Muscle layer of duodenum (tissue), 2 donors: ENCODE measurements at regions not wholly inside any gene's neighbourhood (a gene's known extent, or its start where the extent isn't known, plus 50 kb on each side); places are given as distances from the start of the nearest gene placed in this dataset.

ENCODE experiments used
- H3K27ac ChIP-seq: one replicate; pipeline ENCODE4 v1.7.0; 2013; ENCODE audit warnings: mild to moderate bottlenecking, low read length
- H3K27me3 ChIP-seq: one replicate; pipeline ENCODE4 v1.7.0; 2013; ENCODE audit warnings: low read depth, mild to moderate bottlenecking, control low read depth, low read length
- H3K36me3 ChIP-seq, 2 donors: one replicate each; pipeline ENCODE4 v1.7.0; 2013; ENCODE audit warnings: low read length in 2 of 2, control low read depth in 1 of 2, mild to moderate bottlenecking in 1 of 2; ENCODE audit not compliant: insufficient read depth in 2 of 2, control insufficient read depth in 1 of 2
- H3K4me1 ChIP-seq, 2 donors: one replicate each; pipeline ENCODE4 v1.7.0; 2013; ENCODE audit warnings: low read length in 2 of 2, mild to moderate bottlenecking in 2 of 2, control low read depth in 1 of 2, moderate library complexity in 1 of 2; ENCODE audit not compliant: insufficient read depth in 2 of 2, control insufficient read depth in 1 of 2
- H3K4me3 ChIP-seq, 2 donors: one replicate each; pipeline ENCODE4 v1.7.0; 2013; ENCODE audit warnings: low read length in 2 of 2, low read depth in 1 of 2, mild to moderate bottlenecking in 1 of 2
- H3K9me3 ChIP-seq, 2 donors: one replicate each; pipeline ENCODE4 v1.7.0; 2013; ENCODE audit warnings: low read length in 2 of 2, control low read depth in 1 of 2, mild to moderate bottlenecking in 1 of 2; ENCODE audit not compliant: control insufficient read depth in 1 of 2
- donor health status: healthy.

DNA sequence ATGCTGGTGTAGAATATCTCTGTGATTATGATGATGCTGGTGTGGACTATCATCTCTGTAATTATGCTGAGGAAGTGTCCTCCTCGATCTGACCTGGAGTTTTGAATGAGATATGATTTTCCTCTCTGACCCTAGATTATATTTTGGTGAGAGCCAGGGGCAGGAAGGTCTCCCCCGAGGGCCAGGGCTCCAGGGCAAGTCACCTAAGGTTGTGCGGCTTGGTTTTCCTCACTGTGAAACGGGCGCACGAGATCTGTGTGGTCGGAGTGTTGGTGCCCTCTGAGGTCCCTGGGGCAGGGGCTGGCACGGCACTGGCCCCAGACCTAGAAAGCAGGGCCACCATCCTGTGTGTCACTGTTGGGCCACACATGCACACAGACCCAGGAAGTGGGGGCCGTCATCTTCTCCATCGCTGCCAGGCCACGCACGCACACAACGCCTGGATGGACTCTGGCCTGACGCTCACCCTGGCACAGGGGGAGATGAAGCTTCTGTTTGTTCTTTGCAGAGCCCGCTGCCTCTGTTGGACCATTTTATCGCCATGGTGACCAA lies 67.7 kb upstream of the ZNF469 start:
- Histone ChIP-seq H3K4me1 (no peaks in the 10 kb centered on the region), H3K27me3 (no peaks in the 10 kb centered on the region), H3K9me3 (no peaks in the 10 kb centered on the region), H3K4me3 (no peak overlapping the region), H3K27ac (no peak overlapping the region), H3K36me3 (no peaks in the 10 kb centered on the region)

DNA sequence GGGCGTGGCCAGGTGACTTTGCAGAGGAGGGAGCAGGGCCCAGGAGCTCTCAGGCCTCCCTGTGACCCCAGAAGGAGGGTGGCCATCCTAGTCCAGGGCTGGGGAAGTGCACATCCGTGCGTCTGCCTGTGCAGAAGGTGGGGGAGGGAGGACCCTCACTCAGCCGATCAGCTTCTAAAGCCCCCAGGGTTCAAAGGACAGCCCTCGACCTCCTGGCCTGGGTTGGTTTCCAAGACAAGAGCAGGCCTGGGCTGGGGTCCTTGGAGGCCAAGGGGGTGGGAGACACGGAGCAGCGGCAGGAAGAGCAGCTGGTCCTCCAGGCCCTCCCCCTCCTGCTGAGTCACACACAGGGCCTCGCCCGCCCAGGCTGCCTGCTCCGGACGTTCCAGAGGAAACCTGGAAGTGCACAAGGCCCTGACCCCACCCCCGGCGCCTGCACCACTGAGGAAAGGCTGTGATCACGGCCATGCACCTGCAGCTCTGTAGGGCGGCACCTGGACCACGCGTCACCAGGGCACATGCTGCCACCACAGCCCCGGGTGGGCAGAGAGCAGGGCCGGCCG lies 67.1 kb upstream of the ZNF469 start:
- Histone ChIP-seq H3K27me3 (no peaks in the 10 kb centered on the region), H3K9me3 (no peaks in the 10 kb centered on the region), H3K4me1 (no peaks in the 10 kb centered on the region), H3K4me3 (no peak overlapping the region), H3K36me3 (no peaks in the 10 kb centered on the region), H3K27ac (no peak overlapping the region)

GRCh38 chr16:88316151-88316550 lies 66.6 kb upstream of the ZNF469 start:
- no peak overlapping the region for H3K27ac ChIP-seq
- no peaks in the 10 kb centered on the region for H3K36me3 ChIP-seq
- H3K9me3 ChIP-seq, result no peaks in the 10 kb centered on the region
- no peaks in the 10 kb centered on the region for H3K4me1 ChIP-seq
- no peak overlapping the region for H3K4me3 ChIP-seq
- H3K27me3 ChIP-seq, result no peaks in the 10 kb centered on the region

GRCh38 chr16:88316941-88317612 lies 65.7 kb upstream of the ZNF469 start:
- H3K27ac ChIP-seq, result no peak overlapping the region
- no peak overlapping the region for H3K4me3 ChIP-seq
- no peaks in the 10 kb centered on the region for H3K4me1 ChIP-seq
- no peaks in the 10 kb centered on the region for H3K27me3 ChIP-seq
- no peaks in the 10 kb centered on the region for H3K9me3 ChIP-seq
- H3K36me3 ChIP-seq, result no peaks in the 10 kb centered on the region

DNA sequence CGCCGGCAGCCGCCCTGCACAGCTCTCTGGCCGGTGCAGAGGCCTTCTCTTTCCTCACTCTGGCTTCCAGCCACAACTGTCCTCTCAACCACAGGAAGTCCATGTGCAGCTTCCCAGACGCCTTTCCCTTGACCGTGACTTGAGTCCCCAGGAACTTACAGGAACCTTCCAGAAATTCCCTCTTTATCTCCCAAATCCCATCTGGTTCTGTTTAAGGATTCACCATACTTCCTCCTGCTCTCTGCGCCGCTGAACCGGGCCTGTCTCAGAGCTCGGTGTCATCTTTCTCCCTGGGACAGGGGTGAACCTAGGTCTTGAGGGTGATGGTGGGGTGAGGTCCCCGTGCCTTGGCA lies 65.2 kb upstream of the ZNF469 start:
- no peaks in the 10 kb centered on the region for H3K4me1 ChIP-seq
- no peaks in the 10 kb centered on the region for H3K36me3 ChIP-seq
- H3K9me3 ChIP-seq, result no peaks in the 10 kb centered on the region
- H3K4me3 ChIP-seq, result no peak overlapping the region
- no peaks in the 10 kb centered on the region for H3K27me3 ChIP-seq
- H3K27ac ChIP-seq, result no peak overlapping the region

DNA sequence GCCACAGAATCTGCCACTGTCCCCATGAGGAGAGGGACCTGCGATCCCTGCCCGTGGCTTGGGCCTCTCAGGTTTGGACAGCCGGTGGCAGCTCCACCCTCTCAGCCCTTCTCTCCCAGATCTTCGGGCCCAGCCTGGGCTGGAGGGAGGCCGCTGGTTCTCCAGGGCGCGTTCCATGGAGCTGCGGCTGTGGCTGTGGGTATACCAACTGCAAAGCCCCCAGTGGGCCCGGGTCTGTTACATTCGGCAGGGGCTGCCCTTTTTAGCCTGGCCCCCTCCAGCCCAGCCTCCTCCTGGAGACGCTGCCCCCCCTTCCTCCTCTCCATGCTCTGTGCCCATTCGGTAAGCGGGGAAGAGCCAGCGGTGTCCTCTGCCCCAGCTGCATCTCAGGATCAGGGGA lies 64.7 kb upstream of the ZNF469 start:
- no peaks in the 10 kb centered on the region for H3K27me3 ChIP-seq
- H3K4me1 ChIP-seq, result no peaks in the 10 kb centered on the region
- no peak overlapping the region for H3K27ac ChIP-seq
- no peak overlapping the region for H3K4me3 ChIP-seq
- H3K9me3 ChIP-seq, result no peaks in the 10 kb centered on the region
- H3K36me3 ChIP-seq, result no peaks in the 10 kb centered on the region

- Histone ChIP-seq H3K27me3 (no peaks in the 10 kb centered on the region), H3K36me3 (no peaks in the 10 kb centered on the region), H3K9me3 (no peaks in the 10 kb centered on the region), H3K27ac (no peak overlapping the region), H3K4me1 (no peaks in the 10 kb centered on the region), H3K4me3 (no peak overlapping the region)
These were observed 64.2 kb upstream of the ZNF469 start for GRCh38 chr16:88318521-88318920.

DNA sequence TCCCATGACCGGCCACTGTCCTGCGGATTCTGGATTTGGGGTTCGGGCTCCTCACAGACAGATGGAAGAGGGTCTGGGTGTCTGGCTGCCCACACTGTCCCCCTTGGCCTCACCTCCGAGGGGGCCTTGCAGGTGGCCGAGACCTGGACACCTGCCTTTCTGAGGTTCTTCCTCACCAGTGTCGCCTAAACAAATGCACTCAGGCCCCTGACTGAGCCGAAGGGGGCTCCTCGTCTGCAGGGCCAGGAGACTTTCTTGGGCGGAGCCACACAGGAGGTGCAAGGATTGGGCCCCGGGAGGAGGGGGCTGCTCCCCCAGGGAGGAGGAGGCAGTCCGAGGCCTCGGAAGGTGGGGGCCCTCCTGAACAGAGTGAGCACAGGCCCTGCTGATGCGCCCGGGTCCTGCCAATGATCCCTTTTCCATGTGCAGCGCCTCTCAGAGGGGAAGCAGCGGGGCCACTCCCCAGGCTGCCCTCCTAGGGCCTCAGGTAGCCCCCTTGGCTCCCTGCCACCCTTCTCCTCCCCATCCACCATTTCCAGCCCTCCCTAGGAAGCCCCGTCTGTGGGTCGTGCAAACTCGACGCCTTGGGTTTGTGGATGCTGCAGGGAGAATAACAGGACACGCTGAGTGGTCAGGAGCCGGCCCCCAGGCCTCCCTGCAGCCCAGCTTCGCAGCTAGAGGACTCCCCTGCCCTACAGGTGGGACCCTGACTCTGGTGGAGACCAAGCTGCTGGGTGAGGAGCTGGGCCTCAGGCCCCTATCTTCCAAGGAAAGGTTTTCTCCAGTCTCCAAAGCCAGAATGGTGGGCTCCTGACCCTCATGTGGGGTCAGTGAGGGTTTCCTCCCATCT lies 63.4 kb upstream of the ZNF469 start:
- no peaks in the 10 kb centered on the region for H3K9me3 ChIP-seq
- no peaks in the 10 kb centered on the region for H3K36me3 ChIP-seq
- no peak overlapping the region for H3K4me3 ChIP-seq
- H3K27me3 ChIP-seq, result no peaks in the 10 kb centered on the region
- H3K4me1 ChIP-seq, result no peaks in the 10 kb centered on the region
- H3K27ac ChIP-seq, result no peak overlapping the region

DNA sequence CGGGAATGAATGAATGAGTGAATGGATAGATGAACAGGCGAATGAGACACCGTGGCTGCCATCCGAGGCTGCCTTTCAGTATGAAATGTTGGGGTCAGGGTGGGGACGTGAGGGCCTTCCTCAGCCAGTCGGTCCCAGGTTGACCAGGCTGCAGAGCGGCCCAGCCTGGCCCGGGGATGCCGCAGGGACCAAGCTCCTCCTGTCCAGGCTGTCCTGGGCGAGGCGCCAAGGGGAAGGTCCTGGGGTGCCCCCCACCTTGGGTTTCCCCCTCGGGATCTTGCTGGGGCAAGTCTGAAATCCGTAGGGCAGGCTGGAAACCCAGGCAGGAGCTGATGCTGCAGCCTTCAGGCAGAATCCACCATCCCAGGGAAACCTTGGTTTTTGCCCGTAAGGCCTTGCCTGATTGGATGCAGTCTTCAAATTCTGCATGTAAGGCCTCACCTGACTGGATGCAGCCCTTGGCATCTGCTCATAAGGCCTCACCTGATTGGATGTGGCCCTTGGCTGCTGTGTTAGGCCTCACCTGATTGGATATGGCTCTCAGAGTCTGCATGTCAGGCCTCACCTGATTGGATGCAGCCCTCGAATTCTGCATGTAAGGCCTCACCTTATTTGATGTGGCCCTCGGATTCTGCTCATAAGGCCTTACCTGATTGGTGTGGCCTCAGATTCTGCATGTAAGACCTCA lies 61.7 kb upstream of the ZNF469 start:
- Histone ChIP-seq H3K4me3 (no peak overlapping the region), H3K27ac (no peak overlapping the region), H3K27me3 (no peaks in the 10 kb centered on the region), H3K36me3 (no peaks in the 10 kb centered on the region), H3K4me1 (no peaks in the 10 kb centered on the region), H3K9me3 (no peaks in the 10 kb centered on the region)

DNA sequence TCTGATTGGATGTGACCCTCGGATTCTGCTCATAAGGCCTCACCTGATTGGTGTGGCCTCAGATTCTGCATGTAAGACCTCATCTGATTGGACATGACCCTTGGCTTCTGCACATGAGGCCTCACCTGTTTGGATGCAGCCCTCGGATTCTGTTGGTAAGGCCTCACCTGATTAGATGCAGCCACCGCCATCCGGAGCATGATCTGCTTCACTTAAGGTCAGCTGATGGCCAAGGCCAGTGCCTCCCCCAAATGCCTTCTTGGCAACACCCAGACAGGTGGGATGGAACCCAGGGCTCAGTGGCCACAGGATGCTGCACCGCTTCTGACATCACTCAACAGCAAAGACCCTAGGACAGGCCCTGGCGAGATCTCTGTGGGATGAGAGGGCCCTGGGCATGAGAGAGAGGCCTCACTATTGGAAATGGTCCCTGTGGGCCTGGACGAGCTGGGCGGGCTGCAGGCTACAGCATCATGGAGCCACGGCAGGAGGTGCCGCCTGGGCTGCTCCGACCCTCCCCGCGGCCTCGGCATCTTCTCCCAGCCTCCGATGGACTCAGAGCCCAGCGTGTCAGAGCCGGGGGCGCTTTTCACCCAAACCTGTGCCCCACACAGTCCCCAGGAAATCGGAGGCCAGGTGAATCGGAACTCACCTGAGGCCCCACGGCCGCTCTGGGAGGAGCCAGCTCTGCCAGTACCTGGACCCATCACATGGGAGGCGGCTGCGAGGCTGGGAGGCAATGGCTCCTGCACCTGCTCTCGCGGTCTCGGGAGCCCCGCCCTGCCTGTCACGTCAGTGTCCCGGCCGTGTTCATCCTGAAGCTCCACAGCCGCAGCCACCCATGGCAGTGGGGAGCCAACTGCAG lies 60.9 kb upstream of the ZNF469 start:
- no peaks in the 10 kb centered on the region for H3K36me3 ChIP-seq
- H3K4me3 ChIP-seq, result no peak overlapping the region
- no peaks in the 10 kb centered on the region for H3K9me3 ChIP-seq
- H3K27ac ChIP-seq, result no peak overlapping the region
- H3K4me1 ChIP-seq, result no peaks in the 10 kb centered on the region
- H3K27me3 ChIP-seq, result no peaks in the 10 kb centered on the region
